Activated T-cell treated with anti-CD3 and anti-CD28 coated beads, Interleukin-2, amount 50 U/mL, for 48 hours (primary cell): ENCODE measurements at regions not wholly inside any gene's neighbourhood (a gene's known extent, or its start where the extent isn't known, plus 50 kb on each side); places are given as distances from the start of the nearest gene placed in this dataset.
"Not testable (repeated sequence)": the region's sequence is repeated elsewhere in the genome, so short reads cannot be mapped to it uniquely, and the experiment has no call there.

Experiments used
- DNase-seq, 2 experiments: peaks; one replicate each; pipeline ENCODE4 v3.0.0-alpha.2; 2020

GRCh38 chr16:64085296-64085695, 1036.6 kb downstream of the CDH11 start:
- DNase-seq, result no peak

GRCh38 chr16:64084706-64085105, 1037.2 kb downstream of the CDH11 start:
- DNase-seq, result no peak

GRCh38 chr16:64083428-64084129, 1038.3 kb downstream of the CDH11 start:
- DNase-seq, result no peak

GRCh38 chr16:64077242-64077641, 1044.6 kb downstream of the CDH11 start:
- no peak for DNase-seq

- no peak for DNase-seq
Measured at GRCh38 chr16:64074706-64075105, 1047.2 kb downstream of the CDH11 start.

GRCh38 chr16:64072131-64072730, 1049.6 kb downstream of the CDH11 start:
- not testable (repeated sequence) for DNase-seq

GRCh38 chr16:64065523-64065922, 1056.3 kb downstream of the CDH11 start:
- no peak for DNase-seq

- no peak for DNase-seq
Measured at GRCh38 chr16:64061621-64062020, 1060.2 kb downstream of the CDH11 start.

GRCh38 chr16:64060631-64061030, 1061.2 kb downstream of the CDH11 start:
- no peak for DNase-seq

- no peak for DNase-seq
Measured at GRCh38 chr16:64058685-64059084, 1063.2 kb downstream of the CDH11 start.

- DNase-seq, result no peak
Measured at GRCh38 chr16:64051824-64052223, 1070.0 kb downstream of the CDH11 start.

- DNase-seq, result no peak
Measured at GRCh38 chr16:64047878-64048277, 1074.0 kb downstream of the CDH11 start.

GRCh38 chr16:64047207-64047606, 1074.7 kb downstream of the CDH11 start:
- no peak for DNase-seq

GRCh38 chr16:64035337-64035736, 1086.5 kb downstream of the CDH11 start:
- no peak for DNase-seq

GRCh38 chr16:64019339-64019738, 1102.5 kb downstream of the CDH11 start:
- DNase-seq, result no peak

- DNase-seq, result no peak
Measured at GRCh38 chr16:64017796-64018195, 1104.1 kb downstream of the CDH11 start.

GRCh38 chr16:64013856-64014255, 1108.0 kb downstream of the CDH11 start:
- no peak for DNase-seq

- no peak for DNase-seq
Measured at GRCh38 chr16:64012166-64012565, 1109.7 kb downstream of the CDH11 start.

GRCh38 chr16:64011650-64012049, 1110.2 kb downstream of the CDH11 start:
- no peak for DNase-seq

- no peak for DNase-seq
Measured at GRCh38 chr16:64008131-64008530, 1113.7 kb downstream of the CDH11 start.

GRCh38 chr16:64004116-64004515, 1117.7 kb downstream of the CDH11 start:
- DNase-seq, result no peak

- DNase-seq, result no peak
Measured at GRCh38 chr16:63995025-63995424, 1126.8 kb downstream of the CDH11 start.

- no peak for DNase-seq
Measured at GRCh38 chr16:63983401-63983800, 1138.5 kb downstream of the CDH11 start.

- DNase-seq, result no peak
Measured at GRCh38 chr16:63982741-63983140, 1139.1 kb downstream of the CDH11 start.

GRCh38 chr16:63982110-63982509, 1139.8 kb downstream of the CDH11 start:
- no peak for DNase-seq
